ENCODE measurements at regions not wholly inside any gene's neighbourhood (a gene's known extent, or its start where the extent isn't known, plus 50 kb on each side); places are given as distances from the start of the nearest gene placed in this dataset.

DNA sequence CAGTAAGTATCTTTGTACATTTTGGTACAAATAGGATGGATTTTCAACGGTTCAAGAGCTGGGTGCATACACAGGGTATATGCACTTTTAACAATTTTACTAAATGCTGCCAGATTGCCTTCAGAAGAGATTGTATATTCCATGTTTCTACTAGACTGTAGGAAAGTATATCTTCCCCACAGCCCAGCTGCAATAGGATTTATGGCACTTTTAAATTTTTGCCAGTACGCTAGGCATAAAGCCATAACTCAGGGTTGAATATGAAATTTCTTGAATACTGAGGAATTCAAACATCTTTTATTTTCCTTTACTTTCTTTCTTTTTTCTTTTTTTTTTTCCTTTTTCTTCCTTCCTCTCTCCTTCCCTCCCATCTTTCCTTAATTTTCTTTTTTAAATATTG, 78.7 kb upstream of the SULF2 start:
- Mint-ChIP-seq H3K4me1 (ENCODE audit: low read depth, unreplicated experiment) (peaks cover 6% of the 10 kb centered on the region), H3K4me3 (ENCODE audit: low read depth, unreplicated experiment) (no peak overlapping the region), H3K36me3 (ENCODE audit: insufficient read depth, unreplicated experiment) (no peaks in the 10 kb centered on the region), H3K27ac (ENCODE audit: unreplicated experiment) (no peak overlapping the region), H3K9me3 (ENCODE audit: low read depth, unreplicated experiment) (no peaks in the 10 kb centered on the region), H3K27me3 (ENCODE audit: unreplicated experiment) (peaks cover 39% of the 10 kb centered on the region)
- CTCF ChIA-PET = no interaction called here
- intact Hi-C loops (cut with micrococcal nuclease; ENCODE audit: unreplicated experiment) = no loop called here
- TF ChIP-seq, protein P1, sequence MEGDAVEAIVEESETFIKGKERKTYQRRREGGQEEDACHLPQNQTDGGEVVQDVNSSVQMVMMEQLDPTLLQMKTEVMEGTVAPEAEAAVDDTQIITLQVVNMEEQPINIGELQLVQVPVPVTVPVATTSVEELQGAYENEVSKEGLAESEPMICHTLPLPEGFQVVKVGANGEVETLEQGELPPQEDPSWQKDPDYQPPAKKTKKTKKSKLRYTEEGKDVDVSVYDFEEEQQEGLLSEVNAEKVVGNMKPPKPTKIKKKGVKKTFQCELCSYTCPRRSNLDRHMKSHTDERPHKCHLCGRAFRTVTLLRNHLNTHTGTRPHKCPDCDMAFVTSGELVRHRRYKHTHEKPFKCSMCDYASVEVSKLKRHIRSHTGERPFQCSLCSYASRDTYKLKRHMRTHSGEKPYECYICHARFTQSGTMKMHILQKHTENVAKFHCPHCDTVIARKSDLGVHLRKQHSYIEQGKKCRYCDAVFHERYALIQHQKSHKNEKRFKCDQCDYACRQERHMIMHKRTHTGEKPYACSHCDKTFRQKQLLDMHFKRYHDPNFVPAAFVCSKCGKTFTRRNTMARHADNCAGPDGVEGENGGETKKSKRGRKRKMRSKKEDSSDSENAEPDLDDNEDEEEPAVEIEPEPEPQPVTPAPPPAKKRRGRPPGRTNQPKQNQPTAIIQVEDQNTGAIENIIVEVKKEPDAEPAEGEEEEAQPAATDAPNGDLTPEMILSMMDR (IDR thresholded peaks at IDR 0.05; ENCODE audit: unreplicated experiment) = no peak
- no TSS peak for BruUV-seq (replicated peaks)
- DNase-seq = no peak

DNA sequence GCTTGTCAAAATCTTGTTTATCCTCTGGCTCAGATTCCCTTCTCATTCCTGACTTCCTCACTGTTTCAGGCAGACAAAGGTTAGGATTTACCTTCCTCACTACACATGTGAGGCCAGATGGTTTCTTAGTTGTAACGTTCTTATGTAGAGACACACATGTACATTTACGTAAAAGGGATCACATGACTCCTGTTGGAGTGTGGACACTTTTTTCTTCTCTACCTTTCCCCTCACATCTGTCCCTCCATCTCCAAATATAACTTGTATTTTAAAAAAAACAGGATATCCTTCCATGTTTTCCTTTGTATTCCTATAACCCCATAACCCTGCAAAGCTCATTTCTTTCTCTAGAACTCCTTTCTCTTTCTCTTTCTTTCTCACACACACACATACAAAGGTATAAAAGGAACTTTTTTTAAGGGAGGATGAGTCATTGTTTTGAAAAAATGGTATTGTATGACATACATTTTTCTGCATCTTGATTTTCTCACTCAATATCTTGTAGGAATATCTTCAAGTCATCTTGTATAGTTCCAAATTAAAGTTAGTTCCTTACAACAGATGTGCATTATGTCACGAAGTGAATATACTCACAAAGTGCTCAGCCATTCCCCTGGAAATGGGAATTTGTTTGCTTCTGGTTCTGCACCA, 78.2 kb upstream of the SULF2 start:
- peaks cover 39% of the 10 kb centered on the region for H3K27me3 Mint-ChIP-seq (ENCODE audit: unreplicated experiment)
- peaks cover 6% of the 10 kb centered on the region for H3K4me1 Mint-ChIP-seq (ENCODE audit: low read depth, unreplicated experiment)
- CTCF ChIA-PET = interaction anchor here (1.0 to 1.5 kb wide), 2 partner anchors 9 to 77 kb away, joined by 3 read pairs; no protein-coding TSS in a partner anchor
- intact Hi-C loops (cut with micrococcal nuclease; ENCODE audit: unreplicated experiment) = no loop called here
- no peaks in the 10 kb centered on the region for H3K9me3 Mint-ChIP-seq (ENCODE audit: low read depth, unreplicated experiment)
- no peak overlapping the region for H3K27ac Mint-ChIP-seq (ENCODE audit: unreplicated experiment)
- no peak for DNase-seq
- no peak overlapping the region for H3K4me3 Mint-ChIP-seq (ENCODE audit: low read depth, unreplicated experiment)
- TF ChIP-seq, protein P1 (IDR thresholded peaks at IDR 0.05; ENCODE audit: unreplicated experiment) = no peak
- no TSS peak for BruUV-seq (replicated peaks)
- H3K36me3 Mint-ChIP-seq (ENCODE audit: insufficient read depth, unreplicated experiment) = no peaks in the 10 kb centered on the region

DNA sequence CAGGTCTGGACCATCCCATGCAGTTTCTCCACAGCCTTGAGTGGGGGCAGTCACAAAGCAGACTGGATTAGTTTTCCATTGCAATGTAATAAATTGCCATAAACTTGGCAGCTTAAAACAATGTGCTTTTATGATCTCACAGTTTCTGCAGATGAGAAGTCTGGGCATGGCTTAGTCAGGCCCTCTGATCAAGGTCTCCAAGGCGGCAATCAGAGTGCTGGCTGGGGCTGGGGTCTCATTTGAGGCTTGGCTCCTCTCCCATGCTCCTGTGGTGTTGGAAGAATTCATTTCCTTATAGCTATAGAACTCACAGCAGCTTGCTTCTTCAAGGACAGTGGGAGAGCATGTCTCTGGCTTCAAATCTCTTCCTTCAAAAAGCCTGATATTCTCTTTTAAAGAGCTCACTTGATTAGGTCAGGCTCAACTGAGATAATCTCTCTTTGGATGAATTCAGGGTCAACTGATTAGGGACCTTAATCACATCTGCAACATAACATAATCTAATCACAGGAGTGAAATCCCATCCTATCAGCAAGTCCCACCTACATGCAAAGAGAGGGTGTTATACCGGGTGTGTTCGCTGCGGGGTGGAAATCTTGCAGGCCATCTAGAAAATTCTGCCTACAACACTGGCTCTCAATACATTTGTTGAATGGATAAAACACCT, 77.4 kb upstream of the SULF2 start:
- no peak for DNase-seq
- no TSS peak for BruUV-seq (replicated peaks)
- H3K9me3 Mint-ChIP-seq (ENCODE audit: low read depth, unreplicated experiment) = no peaks in the 10 kb centered on the region
- CTCF ChIA-PET = interaction anchor here (0.6 to 1.5 kb wide), 3 partner anchors 8 to 964 kb away, joined by 3 to 5 read pairs (median 3); no protein-coding TSS in a partner anchor
- H3K27me3 Mint-ChIP-seq (ENCODE audit: unreplicated experiment) = peaks cover 39% of the 10 kb centered on the region
- H3K4me3 Mint-ChIP-seq (ENCODE audit: low read depth, unreplicated experiment) = no peak overlapping the region
- H3K4me1 Mint-ChIP-seq (ENCODE audit: low read depth, unreplicated experiment) = peaks cover 13% of the 10 kb centered on the region
- no peak overlapping the region for H3K27ac Mint-ChIP-seq (ENCODE audit: unreplicated experiment)
- H3K36me3 Mint-ChIP-seq (ENCODE audit: insufficient read depth, unreplicated experiment) = no peaks in the 10 kb centered on the region
- TF ChIP-seq, protein P1 (IDR thresholded peaks at IDR 0.05; ENCODE audit: unreplicated experiment) = no peak
- intact Hi-C loops (cut with micrococcal nuclease; ENCODE audit: unreplicated experiment) = no loop called here

DNA sequence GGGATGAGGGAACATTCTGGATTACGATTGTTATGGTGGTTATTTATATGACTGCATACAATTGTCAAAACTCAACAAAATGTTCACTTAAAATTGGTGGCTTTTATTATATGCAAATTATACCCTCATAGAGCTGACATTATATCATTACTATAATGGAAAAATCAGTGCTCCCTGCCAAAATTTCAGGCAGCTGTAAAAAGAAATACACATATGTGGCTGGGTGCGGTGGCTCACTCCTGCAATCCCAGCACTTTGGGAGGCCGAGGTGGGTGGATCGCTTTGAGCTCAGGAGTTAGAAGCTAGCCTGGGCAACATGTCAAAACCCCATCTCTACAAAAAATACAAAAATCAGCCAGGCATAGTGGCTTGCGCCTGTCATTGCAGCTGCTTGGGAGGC, 75.8 kb upstream of the SULF2 start:
- CTCF ChIA-PET = no interaction called here
- peaks cover 23% of the 10 kb centered on the region for H3K4me1 Mint-ChIP-seq (ENCODE audit: low read depth, unreplicated experiment)
- no peaks in the 10 kb centered on the region for H3K36me3 Mint-ChIP-seq (ENCODE audit: insufficient read depth, unreplicated experiment)
- intact Hi-C loops (cut with micrococcal nuclease; ENCODE audit: unreplicated experiment) = no loop called here
- no peaks in the 10 kb centered on the region for H3K9me3 Mint-ChIP-seq (ENCODE audit: low read depth, unreplicated experiment)
- DNase-seq = no peak
- no TSS peak for BruUV-seq (replicated peaks)
- H3K27ac Mint-ChIP-seq (ENCODE audit: unreplicated experiment) = no peak overlapping the region
- H3K4me3 Mint-ChIP-seq (ENCODE audit: low read depth, unreplicated experiment) = no peak overlapping the region
- TF ChIP-seq, protein P1 (IDR thresholded peaks at IDR 0.05; ENCODE audit: unreplicated experiment) = no peak
- H3K27me3 Mint-ChIP-seq (ENCODE audit: unreplicated experiment) = peaks cover 27% of the 10 kb centered on the region
